Esophagus squamous epithelium (tissue), 5 donors: ENCODE measurements at regions not wholly inside any gene's neighbourhood (a gene's known extent, or its start where the extent isn't known, plus 50 kb on each side); places are given as distances from the start of the nearest gene placed in this dataset.
A peak's percentile ranks its signal among the peaks of the same experiment; 100 is the strongest.

Experiments
- DNase-seq: peaks from one replicate; lab custom pipeline; 2025; lab: John Stamatoyannopoulos, UW
- H3K27ac ChIP-seq, 4 donors: fragments of 200-600 bp; sonication (generic); one replicate each; pipeline ENCODE4 v1.5.1; 2016 to 2019; ENCODE audit warnings: mild to moderate bottlenecking in 1 of 4
- H3K27me3 ChIP-seq, 4 donors: fragments of 200-600 bp; sonication (generic); 1 replicate in 3 of 4; 2 replicates in 1 of 4; pipeline versions ENCODE4 v1.5.1 to v1.6.0; 2017 to 2021; ENCODE audit warnings: antibody characterized with exemption in 1 of 4
- H3K36me3 ChIP-seq, 3 donors: fragments of 200-600 bp; sonication (generic); one replicate each; pipeline ENCODE4 v1.5.1; 2016 to 2019
- H3K4me1 ChIP-seq, 3 donors: fragments of 200-600 bp; sonication (generic); one replicate each; pipeline ENCODE4 v1.5.1; 2017 to 2019
- H3K4me3 ChIP-seq, 4 donors: fragments of 200-600 bp; sonication (generic); 1 replicate in 3 of 4; 2 replicates in 1 of 4; pipeline ENCODE4 v1.5.1; 2016 to 2019; ENCODE audit warnings: mild to moderate bottlenecking in 2 of 4, moderate library complexity in 1 of 4
- H3K9me3 ChIP-seq, 3 donors: fragments of 200-600 bp; sonication (generic); one replicate each; pipeline ENCODE4 v1.5.1; 2016 to 2019
- POLR2A ChIP-seq, 4 donors: fragments of 450-650 bp; IDR thresholded peaks; one replicate each; pipeline ENCODE4 v1.6.1; 2017; ENCODE audit warnings: antibody characterized with exemption in 4 of 4, mild to moderate bottlenecking in 4 of 4, moderate library complexity in 3 of 4
- WGBS, 2 donors: methylation state at CpG; one replicate each; pipeline ENCODE4 v1.1.5; 2018; 5-methylcytosine and 5-hydroxymethylcytosine counted together
- intact Hi-C: fragments of 100-400 bp; cut with DNase I; formaldehyde crosslinking; loops from one replicate; pipeline ENCODE4 v1.15.0; 2022
- TF ChIP-seq, protein P1 (sequence below), 6 experiments: fragments of 450-650 bp in 4 of 6; fragments of 200-600 bp in 2 of 6; sonication (generic) in 2 of 6; IDR thresholded peaks; one replicate each; pipeline ENCODE4 v1.5.1; 2016 to 2019; ENCODE audit warnings: antibody characterized with exemption in 6 of 6, mild to moderate bottlenecking in 4 of 6, moderate library complexity in 4 of 6
- donor health status: DM: yes; HTN: yes; CAD: no.

DNA sequence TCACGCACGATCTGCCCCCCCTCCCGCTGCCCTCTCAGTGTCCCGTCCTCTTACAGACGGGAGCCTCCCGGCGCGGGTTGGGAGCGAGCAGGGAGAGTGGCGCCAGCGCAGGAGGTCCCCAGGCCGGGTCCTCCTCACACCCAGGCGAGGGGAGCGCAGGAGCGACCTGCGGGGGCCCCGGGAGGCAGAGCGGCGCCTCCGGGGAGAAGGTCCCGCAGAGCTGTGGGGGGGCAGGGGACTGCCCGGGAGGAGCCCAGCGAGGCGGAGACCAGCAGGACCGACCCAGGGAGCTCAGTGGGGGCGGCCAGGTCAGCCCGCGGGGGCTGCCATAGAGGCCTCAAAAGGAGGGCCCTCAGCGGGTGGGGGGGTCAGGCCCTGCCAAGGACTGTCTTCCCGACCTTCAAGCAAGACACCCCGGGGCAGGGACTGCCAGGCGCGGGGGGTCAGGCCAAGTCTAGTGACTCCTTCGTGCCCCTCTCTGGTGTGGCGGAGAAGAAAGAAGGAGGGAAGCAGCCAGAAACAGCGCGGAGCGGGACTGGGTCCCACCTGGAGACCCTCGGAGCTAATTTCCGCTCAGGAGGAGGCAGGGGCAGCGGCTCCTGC is 123.3 kb upstream of the ERCC6L2 start:
- H3K9me3 ChIP-seq, result no peaks in the 10 kb centered on the region
- no peak for DNase-seq
- peak overlapping the region in 1 of 4 donors; percentile 43 for H3K4me3 ChIP-seq
- H3K4me1 ChIP-seq, result peaks cover 0 to 46% (median 14%) of the 10 kb centered on the region in 3 donors
- intact Hi-C loops, result no loop called here
- no peak for TF ChIP-seq POLR2A (IDR thresholded peaks at IDR 0.05)
- TF ChIP-seq, protein P1, sequence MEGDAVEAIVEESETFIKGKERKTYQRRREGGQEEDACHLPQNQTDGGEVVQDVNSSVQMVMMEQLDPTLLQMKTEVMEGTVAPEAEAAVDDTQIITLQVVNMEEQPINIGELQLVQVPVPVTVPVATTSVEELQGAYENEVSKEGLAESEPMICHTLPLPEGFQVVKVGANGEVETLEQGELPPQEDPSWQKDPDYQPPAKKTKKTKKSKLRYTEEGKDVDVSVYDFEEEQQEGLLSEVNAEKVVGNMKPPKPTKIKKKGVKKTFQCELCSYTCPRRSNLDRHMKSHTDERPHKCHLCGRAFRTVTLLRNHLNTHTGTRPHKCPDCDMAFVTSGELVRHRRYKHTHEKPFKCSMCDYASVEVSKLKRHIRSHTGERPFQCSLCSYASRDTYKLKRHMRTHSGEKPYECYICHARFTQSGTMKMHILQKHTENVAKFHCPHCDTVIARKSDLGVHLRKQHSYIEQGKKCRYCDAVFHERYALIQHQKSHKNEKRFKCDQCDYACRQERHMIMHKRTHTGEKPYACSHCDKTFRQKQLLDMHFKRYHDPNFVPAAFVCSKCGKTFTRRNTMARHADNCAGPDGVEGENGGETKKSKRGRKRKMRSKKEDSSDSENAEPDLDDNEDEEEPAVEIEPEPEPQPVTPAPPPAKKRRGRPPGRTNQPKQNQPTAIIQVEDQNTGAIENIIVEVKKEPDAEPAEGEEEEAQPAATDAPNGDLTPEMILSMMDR (IDR thresholded peaks at IDR 0.05), result no peak
- H3K27ac ChIP-seq, result peak overlapping the region in 2 of 4 donors; percentile 10 to 33
- 71 to 73% methylated on average over 2 to 14 of the region's 41 CpGs for WGBS, 2 donors
- H3K36me3 ChIP-seq, result no peaks in the 10 kb centered on the region
- peaks cover 0 to 16% (median 0%) of the 10 kb centered on the region in 4 donors for H3K27me3 ChIP-seq

DNA sequence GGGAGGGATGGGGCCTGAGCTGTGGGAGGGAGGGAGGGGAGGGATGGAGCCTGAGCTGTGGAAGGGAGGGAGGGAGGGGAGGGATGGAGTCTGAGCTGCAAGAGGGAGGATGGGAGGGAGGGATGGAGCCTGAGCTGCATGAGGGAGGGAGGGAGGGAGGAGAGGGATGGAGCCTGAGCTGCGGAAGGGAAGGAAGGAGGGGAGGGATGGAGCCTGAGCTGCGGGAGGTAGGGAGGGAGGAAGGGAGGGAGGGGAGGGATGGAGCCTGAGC is 124.0 kb upstream of the ERCC6L2 start:
- Histone ChIP-seq H3K4me3 (no peak overlapping the region), H3K36me3 (no peaks in the 10 kb centered on the region), H3K4me1 (peaks cover 0 to 39% (median 11%) of the 10 kb centered on the region in 3 donors), H3K27me3 (peaks cover 0 to 16% (median 0%) of the 10 kb centered on the region in 4 donors), H3K9me3 (no peaks in the 10 kb centered on the region), H3K27ac (no peak overlapping the region)
- TF ChIP-seq POLR2A (IDR thresholded peaks at IDR 0.05), result no peak
- TF ChIP-seq, protein P1 (IDR thresholded peaks at IDR 0.05), result no peak
- no peak for DNase-seq
- WGBS, 2 donors, result 60% methylated on average over 1 of the region's 2 CpGs; no CpG with 5 or more reads in 1 of the 2 donors
- intact Hi-C loops, result no loop called here

GRCh38 chr9:95750725-95751519 is 124.6 kb upstream of the ERCC6L2 start:
- no peak for TF ChIP-seq POLR2A (IDR thresholded peaks at IDR 0.05)
- TF ChIP-seq, protein P1 (IDR thresholded peaks at IDR 0.05), result no peak
- intact Hi-C loops, result no loop called here
- H3K4me1 ChIP-seq, result peaks cover 0 to 35% (median 11%) of the 10 kb centered on the region in 3 donors
- DNase-seq, result no peak
- no peak overlapping the region for H3K4me3 ChIP-seq
- H3K9me3 ChIP-seq, result no peaks in the 10 kb centered on the region
- no peak overlapping the region for H3K27ac ChIP-seq
- WGBS, 2 donors, result 79 to 91% methylated on average over 8 to 10 of the region's 11 CpGs
- H3K27me3 ChIP-seq, result peaks cover 0 to 16% (median 0%) of the 10 kb centered on the region in 4 donors
- no peaks in the 10 kb centered on the region for H3K36me3 ChIP-seq

DNA sequence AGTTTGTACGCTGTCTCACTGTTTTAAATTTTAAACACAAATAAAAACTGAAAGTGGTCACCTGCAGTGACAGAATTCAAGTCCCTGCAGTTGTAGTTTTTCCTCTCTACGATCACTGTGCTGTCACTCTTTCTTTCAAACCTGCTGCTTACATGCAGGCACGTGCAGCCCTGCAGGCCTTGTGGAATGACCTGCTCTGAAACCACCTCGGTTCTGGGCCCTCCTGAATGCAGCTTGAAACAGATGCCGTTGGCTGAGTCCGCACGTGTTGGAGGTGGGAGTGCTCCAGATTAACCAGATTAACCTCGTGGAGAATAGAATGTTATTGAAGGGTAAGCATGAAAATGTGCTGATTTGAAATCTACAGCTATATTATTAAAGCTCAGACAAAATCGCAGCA is 126.0 kb upstream of the ERCC6L2 start:
- no peaks in the 10 kb centered on the region for H3K36me3 ChIP-seq
- DNase-seq, result no peak
- intact Hi-C loops, result no loop called here
- H3K27ac ChIP-seq, result no peak overlapping the region
- 57 to 69% methylated on average over 9 of the region's 9 CpGs for WGBS, 2 donors
- peaks cover 0 to 27% (median 7%) of the 10 kb centered on the region in 3 donors for H3K4me1 ChIP-seq
- no peaks in the 10 kb centered on the region for H3K9me3 ChIP-seq
- H3K27me3 ChIP-seq, result peaks cover 0 to 16% (median 0%) of the 10 kb centered on the region in 4 donors
- no peak overlapping the region for H3K4me3 ChIP-seq
- TF ChIP-seq, protein P1 (IDR thresholded peaks at IDR 0.05), result no peak
- TF ChIP-seq POLR2A (IDR thresholded peaks at IDR 0.05), result no peak
